NT2/D1 (cell line): ENCODE measurements at regions not wholly inside any gene's neighbourhood (a gene's known extent, or its start where the extent isn't known, plus 50 kb on each side); places are given as distances from the start of the nearest gene placed in this dataset.

Source experiments
- DNase-seq: peaks from one replicate; pipeline ENCODE4 v3.0.0-alpha.2; 2011; ENCODE audit warnings: low read depth, low spot score
- H3K27me3 ChIP-seq: 2 replicates; pipeline ENCODE4 v1.6.0; 2011; ENCODE audit warnings: mild to moderate bottlenecking; ENCODE audit not compliant: insufficient read length, insufficient read depth
- H3K36me3 ChIP-seq: 2 replicates; pipeline ENCODE4 v1.6.1; 2011; ENCODE audit warnings: mild to moderate bottlenecking, low read length, mixed read lengths; ENCODE audit not compliant: insufficient read depth, insufficient read length
- H3K4me1 ChIP-seq: 2 replicates; pipeline ENCODE4 v1.5.1; 2011; ENCODE audit not compliant: insufficient read depth, insufficient read length
- H3K4me3 ChIP-seq: 2 replicates; pipeline ENCODE4 v1.5.1; 2011; ENCODE audit warnings: low read depth; ENCODE audit not compliant: insufficient read length
- H3K9ac ChIP-seq: 2 replicates; pipeline ENCODE4 v1.6.0; 2011; ENCODE audit warnings: low read depth; ENCODE audit not compliant: insufficient read length
- H3K9me3 ChIP-seq: 2 replicates; pipeline ENCODE4 v1.5.1; 2011; ENCODE audit warnings: mild to moderate bottlenecking, low read length; ENCODE audit not compliant: insufficient read depth
- SUZ12 ChIP-seq: IDR thresholded peaks from 2 replicates; pipeline ENCODE4 v1.6.1; 2011; ENCODE audit not compliant: insufficient read length, insufficient read depth; ENCODE audit errors: extremely low read depth
- YY1 ChIP-seq: IDR thresholded peaks from 2 replicates; pipeline ENCODE4 v1.6.1; 2011; ENCODE audit not compliant: insufficient read length, insufficient read depth
- ZNF274 ChIP-seq: IDR thresholded peaks from 2 replicates; pipeline ENCODE4 v1.6.1; 2011; ENCODE audit warnings: mild to moderate bottlenecking, low read depth, low read length

- no peak for DNase-seq
- no peak for TF ChIP-seq SUZ12
- no peak for TF ChIP-seq YY1
- TF ChIP-seq ZNF274, result no peak
- H3K36me3 ChIP-seq, result no peaks in the 10 kb centered on the region
- H3K4me1 ChIP-seq, result no peaks in the 10 kb centered on the region
- no peak overlapping the region for H3K9ac ChIP-seq
- H3K27me3 ChIP-seq, result peaks cover 15% of the 10 kb centered on the region
- H3K4me3 ChIP-seq, result no peak overlapping the region
- H3K9me3 ChIP-seq, result no peaks in the 10 kb centered on the region
Observed at GRCh38 chr1:217095050-217095622, 371.9 kb upstream of the ESRRG start.

- H3K4me1 ChIP-seq, result no peaks in the 10 kb centered on the region
- DNase-seq, result no peak
- no peaks in the 10 kb centered on the region for H3K9me3 ChIP-seq
- no peak for TF ChIP-seq YY1
- no peak for TF ChIP-seq ZNF274
- no peak for TF ChIP-seq SUZ12
- no peak overlapping the region for H3K9ac ChIP-seq
- no peaks in the 10 kb centered on the region for H3K36me3 ChIP-seq
- no peak overlapping the region for H3K4me3 ChIP-seq
- H3K27me3 ChIP-seq, result peaks cover 22% of the 10 kb centered on the region
Observed at GRCh38 chr1:217091561-217091960, 368.3 kb upstream of the ESRRG start.

- H3K4me3 ChIP-seq, result peak overlapping the region; percentile 55
- no peaks in the 10 kb centered on the region for H3K4me1 ChIP-seq
- no peaks in the 10 kb centered on the region for H3K36me3 ChIP-seq
- peak overlapping the region; percentile 2 for H3K9ac ChIP-seq
- no peak for TF ChIP-seq SUZ12
- TF ChIP-seq YY1, result no peak
- no peak for TF ChIP-seq ZNF274
- no peak for DNase-seq
- H3K27me3 ChIP-seq, result peaks cover 22% of the 10 kb centered on the region
- no peaks in the 10 kb centered on the region for H3K9me3 ChIP-seq
Observed at GRCh38 chr1:217090060-217090911, 367.1 kb upstream of the ESRRG start.

GRCh38 chr1:217089361-217090014, 366.3 kb upstream of the ESRRG start:
- H3K27me3 ChIP-seq, result peaks cover 22% of the 10 kb centered on the region
- peak overlapping the region; percentile 59 for H3K9ac ChIP-seq
- no peaks in the 10 kb centered on the region for H3K4me1 ChIP-seq
- no peaks in the 10 kb centered on the region for H3K36me3 ChIP-seq
- no peak for TF ChIP-seq SUZ12
- H3K9me3 ChIP-seq, result no peaks in the 10 kb centered on the region
- peak; percentile 18 for DNase-seq
- peak overlapping the region; percentile 55 for H3K4me3 ChIP-seq

GRCh38 chr1:217088521-217089284, 365.5 kb upstream of the ESRRG start:
- DNase-seq, result peak; percentile 20
- Histone ChIP-seq H3K36me3 (no peaks in the 10 kb centered on the region), H3K27me3 (peaks cover 22% of the 10 kb centered on the region), H3K4me3 (peak overlapping the region; percentile 55), H3K4me1 (no peaks in the 10 kb centered on the region), H3K9me3 (no peaks in the 10 kb centered on the region), H3K9ac (peak overlapping the region; percentile 11)
- TF ChIP-seq YY1 (no peak), SUZ12 (no peak), ZNF274 (no peak)

- H3K27me3 ChIP-seq, result peaks cover 22% of the 10 kb centered on the region
Observed at GRCh38 chr1:217088011-217088410, 364.8 kb upstream of the ESRRG start.

More at GRCh38 chr1:217088011-217088410, 364.8 kb upstream of the ESRRG start:
- Histone ChIP-seq H3K36me3 (no peaks in the 10 kb centered on the region), H3K4me1 (no peaks in the 10 kb centered on the region), H3K9me3 (no peaks in the 10 kb centered on the region), H3K9ac (no peak overlapping the region), H3K4me3 (no peak overlapping the region)
- TF ChIP-seq ZNF274, result no peak
- no peak for TF ChIP-seq SUZ12
- TF ChIP-seq YY1, result no peak
- no peak for DNase-seq
